B cell (primary cell): ENCODE measurements at regions not wholly inside any gene's neighbourhood (a gene's known extent, or its start where the extent isn't known, plus 50 kb on each side); places are given as distances from the start of the nearest gene placed in this dataset.

Experiments used
- ATAC-seq: fragments of 200-7000 bp; cut with Tn5 transposase; one replicate; pipeline ENCODE4 v1.10.0; 2021; ENCODE audit warnings: low read depth, mild to moderate bottlenecking, moderate number of reproducible peaks, moderate library complexity
- CTCF ChIA-PET: fragments of 350-600 bp; sonication (Branson Sonifier 250); formaldehyde crosslinking; loops from one replicate; lab custom pipeline; 2021; ENCODE audit warnings: antibody characterized with exemption, inconsistent platforms; lab: Charles Lee
- POLR2A ChIA-PET: fragments of 350-600 bp; sonication (Branson Sonifier 250); formaldehyde crosslinking; loops from one replicate; lab custom pipeline; 2021; ENCODE audit warnings: antibody characterized with exemption; lab: Charles Lee
- DNase-seq: peaks from one replicate; pipeline ENCODE4 v3.0.0; 2013
- H2AFZ ChIP-seq: 2 replicates; pipeline ENCODE4 v1.6.1; 2012; ENCODE audit warnings: mild to moderate bottlenecking, low read depth, low read length; ENCODE audit not compliant: insufficient read depth, poor library complexity, severe bottlenecking
- H3K27ac ChIP-seq, 2 donors: 1 replicate in 1 of 2; 2 replicates in 1 of 2; pipeline ENCODE4 v1.5.1; 2012 to 2013; ENCODE audit warnings: low read length in 2 of 2, mild to moderate bottlenecking in 2 of 2, moderate library complexity in 1 of 2
- H3K27me3 ChIP-seq, 4 experiments: fragments of 200-600 bp in 1 of 4; sonication (generic) in 1 of 4; replicated peaks in 1 of 4; 1 replicate in 2 of 4; 2 replicates in 2 of 4; pipeline versions ENCODE4 v1.6.1 to v1.7.0; 2013 to 2016; ENCODE audit warnings: low read length in 3 of 4, mild to moderate bottlenecking in 2 of 4, mixed read lengths in 1 of 4, moderate library complexity in 1 of 4; ENCODE audit not compliant: insufficient read depth in 4 of 4, control insufficient read depth in 3 of 4; ENCODE audit errors: control extremely low read depth in 1 of 4
- H3K36me3 ChIP-seq, 2 experiments: replicated peaks in 1 of 2; 1 replicate in 1 of 2; 2 replicates in 1 of 2; pipeline versions ENCODE4 v1.6.1 to v1.7.1; 2013; ENCODE audit warnings: low read length in 1 of 2; ENCODE audit not compliant: insufficient read depth in 2 of 2, control insufficient read depth in 1 of 2; ENCODE audit errors: control extremely low read depth in 1 of 2, extremely low read depth in 1 of 2
- H3K4me1 ChIP-seq, 2 donors: fragments of 200-600 bp in 1 of 2; sonication (generic) in 1 of 2; 1 replicate in 1 of 2; 2 replicates in 1 of 2; pipeline versions ENCODE4 v1.5.1 to v1.6.1; 2013 to 2017; ENCODE audit warnings: low read length in 2 of 2; ENCODE audit not compliant: control insufficient read depth in 2 of 2, insufficient read depth in 2 of 2
- H3K4me2 ChIP-seq: replicated peaks from 2 replicates; pipeline ENCODE3; 2012; ENCODE audit warnings: mild to moderate bottlenecking, low read depth, low read length; ENCODE audit not compliant: poor library complexity, severe bottlenecking
- H3K4me3 ChIP-seq, 5 experiments: fragments of 200-600 bp in 1 of 5; sonication (generic) in 1 of 5; 1 replicate in 3 of 5; 2 replicates in 2 of 5; pipeline versions ENCODE4 v1.5.1 to v1.7.0; 2011 to 2016; ENCODE audit warnings: low read length in 4 of 5, mild to moderate bottlenecking in 4 of 5, low read depth in 2 of 5, control low read depth in 1 of 5, moderate library complexity in 1 of 5; ENCODE audit not compliant: insufficient read depth in 1 of 5; ENCODE audit errors: control extremely low read depth in 1 of 5, extremely low read depth in 1 of 5
- H3K79me2 ChIP-seq: fragments of 200-600 bp; sonication (generic); one replicate; pipeline ENCODE4 v1.6.0; 2016; ENCODE audit warnings: low read length; ENCODE audit not compliant: control insufficient read depth, insufficient read depth
- H3K9ac ChIP-seq: fragments of 200-600 bp; sonication (generic); 2 replicates; pipeline ENCODE4 v1.6.1; 2017; ENCODE audit warnings: mild to moderate bottlenecking, low read length, moderate library complexity
- H3K9me3 ChIP-seq, 3 donors: one replicate each; pipeline versions ENCODE4 v1.6.1 to v1.7.1; 2013; ENCODE audit warnings: low read length in 2 of 3; ENCODE audit not compliant: control insufficient read depth in 2 of 3, insufficient read depth in 1 of 3; ENCODE audit errors: control extremely low read depth in 1 of 3
- H4K20me1 ChIP-seq: 2 replicates; pipeline ENCODE4 v1.6.0; 2012; ENCODE audit warnings: mild to moderate bottlenecking, low read length; ENCODE audit not compliant: insufficient read depth, control insufficient read depth, poor library complexity, severe bottlenecking
- H3K27ac Mint-ChIP-seq: one replicate; pipeline ENCODE4 v1.8.0; 2021; ENCODE audit warnings: mixed read lengths
- H3K27me3 Mint-ChIP-seq: one replicate; pipeline ENCODE4 v1.8.0; 2021; ENCODE audit warnings: mixed read lengths
- H3K4me1 Mint-ChIP-seq: one replicate; pipeline ENCODE4 v1.8.0; 2021; ENCODE audit warnings: mixed read lengths
- H3K4me3 Mint-ChIP-seq: one replicate; pipeline ENCODE4 v1.8.0; 2021; ENCODE audit warnings: mixed read lengths
- H3K9me3 Mint-ChIP-seq: one replicate; pipeline ENCODE4 v1.8.0; 2022; ENCODE audit warnings: mixed read lengths; ENCODE audit not compliant: insufficient read depth
- CTCF ChIP-seq: fragments of 200-600 bp; IDR thresholded peaks from one replicate; pipeline ENCODE4 v1.8.0; 2022; ENCODE audit warnings: antibody characterized with exemption, mild to moderate bottlenecking
- EZH2 ChIP-seq: IDR thresholded peaks from 2 replicates; pipeline ENCODE4 v1.6.1; 2012; ENCODE audit warnings: borderline replicate concordance, low read depth, mild to moderate bottlenecking, moderate library complexity, low read length; ENCODE audit not compliant: insufficient read depth, poor library complexity, severe bottlenecking
- WGBS: methylation state at CpG from one replicate; pipeline ENCODE4 v1.1.5; 2013; ENCODE audit warnings: missing lambda C conversion rate; ENCODE audit not compliant: insufficient coverage; 5-methylcytosine and 5-hydroxymethylcytosine counted together
- intact Hi-C: fragments of 100-400 bp; cut with micrococcal nuclease; formaldehyde crosslinking; loops from one replicate; pipeline ENCODE4 v1.10.0; 2022

GRCh38 chr9:26131886-26132285, 453.6 kb upstream of the TUSC1 start:
- H3K4me3 ChIP-seq, result no peak overlapping the region
- 100% methylated on average over 1 of the region's 1 CpG for WGBS
- no peaks in the 10 kb centered on the region for H3K4me1 ChIP-seq
- ChIA-PET POLR2A (no interaction called here), CTCF (no interaction called here)
- H3K79me2 ChIP-seq, result no peaks in the 10 kb centered on the region
- TF ChIP-seq EZH2 (no peak), CTCF (no peak)
- Mint-ChIP-seq H3K27ac (no peak overlapping the region), H3K4me3 (no peak overlapping the region), H3K9me3 (no peaks in the 10 kb centered on the region), H3K27me3 (no peaks in the 10 kb centered on the region), H3K4me1 (no peaks in the 10 kb centered on the region)
- no peaks in the 10 kb centered on the region for H3K9me3 ChIP-seq
- no peak for ATAC-seq
- H3K27me3 ChIP-seq, result no peaks in the 10 kb centered on the region
- no peaks in the 10 kb centered on the region for H3K36me3 ChIP-seq
- H2AFZ ChIP-seq, result no peak overlapping the region
- H3K9ac ChIP-seq, result no peak overlapping the region
- no peaks in the 10 kb centered on the region for H4K20me1 ChIP-seq
- intact Hi-C loops, result no loop called here
- no peak for DNase-seq
- no peak overlapping the region for H3K27ac ChIP-seq
- H3K4me2 ChIP-seq, result no peak overlapping the region

GRCh38 chr9:26129217-26129616, 451.0 kb upstream of the TUSC1 start:
- H3K27ac Mint-ChIP-seq, result no peak overlapping the region
- H3K4me2 ChIP-seq, result no peak overlapping the region
- no peaks in the 10 kb centered on the region for H4K20me1 ChIP-seq
- H3K9me3 ChIP-seq, result no peaks in the 10 kb centered on the region
- intact Hi-C loops, result no loop called here
- H3K27me3 ChIP-seq, result no peaks in the 10 kb centered on the region
- no peaks in the 10 kb centered on the region for H3K27me3 Mint-ChIP-seq
- no peak overlapping the region for H3K9ac ChIP-seq
- H2AFZ ChIP-seq, result no peak overlapping the region
- ATAC-seq, result no peak
- no peak overlapping the region for H3K4me3 Mint-ChIP-seq
- no peaks in the 10 kb centered on the region for H3K9me3 Mint-ChIP-seq
- H3K4me3 ChIP-seq, result no peak overlapping the region
- no peaks in the 10 kb centered on the region for H3K4me1 ChIP-seq
- no peaks in the 10 kb centered on the region for H3K4me1 Mint-ChIP-seq
- TF ChIP-seq EZH2, result no peak
- TF ChIP-seq CTCF, result no peak
- no CpG with 5 or more reads among the region's 2 CpGs for WGBS
- ChIA-PET CTCF (no interaction called here), POLR2A (no interaction called here)
- no peaks in the 10 kb centered on the region for H3K79me2 ChIP-seq
- no peak overlapping the region for H3K27ac ChIP-seq
- DNase-seq, result no peak
- no peaks in the 10 kb centered on the region for H3K36me3 ChIP-seq
